ENCODE measurements at regions not wholly inside any gene's neighbourhood (a gene's known extent, or its start where the extent isn't known, plus 50 kb on each side); places are given as distances from the start of the nearest gene placed in this dataset.

DNA sequence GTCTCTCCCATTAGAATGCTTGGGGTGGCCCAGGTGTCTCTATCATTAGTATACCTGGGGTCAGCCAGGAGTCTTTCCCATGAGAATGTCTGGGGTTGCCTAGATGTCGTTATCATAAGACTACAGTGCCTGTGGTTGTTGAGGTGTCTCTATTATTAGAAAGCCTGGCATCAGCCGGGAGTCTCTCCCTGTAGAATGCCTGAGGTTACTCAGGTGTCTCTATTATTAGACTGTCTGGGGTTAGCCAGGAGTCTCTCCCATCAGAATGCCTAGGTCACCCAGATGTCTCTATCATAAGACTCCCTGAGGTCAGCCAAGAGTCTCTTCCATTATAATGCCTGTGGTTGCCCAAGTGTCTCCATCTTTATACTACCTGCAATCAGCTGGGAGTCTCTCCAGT is 1541.1 kb downstream of the UQCRFS1 start:
- TF ChIP-seq FOSL2 (IDR thresholded peaks at IDR 0.05): no peak
- no peak for TF ChIP-seq FOSL2 (CRISPR knock-in tag; IDR thresholded peaks at IDR 0.05)
- no peak for TF ChIP-seq RARB (CRISPR knock-in tag; IDR thresholded peaks at IDR 0.05)
- no peak for TF ChIP-seq MAZ (IDR thresholded peaks at IDR 0.05; ENCODE audit: borderline replicate concordance, low read depth, low read length)
- TF ChIP-seq CHD2 (IDR thresholded peaks at IDR 0.05; ENCODE audit: low read length, partially characterized antibody): no peak
- TF ChIP-seq CEBPB (IDR thresholded peaks at IDR 0.05): no peak
- no peak for TF ChIP-seq POLR2A (IDR thresholded peaks at IDR 0.05; ENCODE audit: low read length)
- TF ChIP-seq RAD21 (conservative IDR thresholded peaks at IDR 0.05 in 1 of 2, IDR thresholded peaks at IDR 0.05 in 1 of 2): no peak
- no peak for TF ChIP-seq HDAC2 (IDR thresholded peaks at IDR 0.05)
- no peak for TF ChIP-seq POLR2AphosphoS2 (conservative IDR thresholded peaks at IDR 0.05; ENCODE audit: low read length)
- TF ChIP-seq, protein P1, sequence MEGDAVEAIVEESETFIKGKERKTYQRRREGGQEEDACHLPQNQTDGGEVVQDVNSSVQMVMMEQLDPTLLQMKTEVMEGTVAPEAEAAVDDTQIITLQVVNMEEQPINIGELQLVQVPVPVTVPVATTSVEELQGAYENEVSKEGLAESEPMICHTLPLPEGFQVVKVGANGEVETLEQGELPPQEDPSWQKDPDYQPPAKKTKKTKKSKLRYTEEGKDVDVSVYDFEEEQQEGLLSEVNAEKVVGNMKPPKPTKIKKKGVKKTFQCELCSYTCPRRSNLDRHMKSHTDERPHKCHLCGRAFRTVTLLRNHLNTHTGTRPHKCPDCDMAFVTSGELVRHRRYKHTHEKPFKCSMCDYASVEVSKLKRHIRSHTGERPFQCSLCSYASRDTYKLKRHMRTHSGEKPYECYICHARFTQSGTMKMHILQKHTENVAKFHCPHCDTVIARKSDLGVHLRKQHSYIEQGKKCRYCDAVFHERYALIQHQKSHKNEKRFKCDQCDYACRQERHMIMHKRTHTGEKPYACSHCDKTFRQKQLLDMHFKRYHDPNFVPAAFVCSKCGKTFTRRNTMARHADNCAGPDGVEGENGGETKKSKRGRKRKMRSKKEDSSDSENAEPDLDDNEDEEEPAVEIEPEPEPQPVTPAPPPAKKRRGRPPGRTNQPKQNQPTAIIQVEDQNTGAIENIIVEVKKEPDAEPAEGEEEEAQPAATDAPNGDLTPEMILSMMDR (IDR thresholded peaks at IDR 0.05): no peak
- TF ChIP-seq MAFK (IDR thresholded peaks at IDR 0.05; ENCODE audit: partially characterized antibody): no peak
- no peak for TF ChIP-seq EP300 (IDR thresholded peaks at IDR 0.05)
- no peak for TF ChIP-seq SMC3 (IDR thresholded peaks at IDR 0.05)

Measured in A549 (cell line).